GM21515 (cell line): ENCODE measurements at regions not wholly inside any gene's neighbourhood (a gene's known extent, or its start where the extent isn't known, plus 50 kb on each side); places are given as distances from the start of the nearest gene placed in this dataset.
"Not testable (repeated sequence)": the region's sequence is repeated elsewhere in the genome, so short reads cannot be mapped to it uniquely, and the experiment has no call there.

Source experiments
- ATAC-seq: cut with Tn5 transposase; IDR thresholded peaks from one replicate; pipeline ENCODE4 v1.9.1; 2021; ENCODE audit not compliant: unreplicated experiment

DNA sequence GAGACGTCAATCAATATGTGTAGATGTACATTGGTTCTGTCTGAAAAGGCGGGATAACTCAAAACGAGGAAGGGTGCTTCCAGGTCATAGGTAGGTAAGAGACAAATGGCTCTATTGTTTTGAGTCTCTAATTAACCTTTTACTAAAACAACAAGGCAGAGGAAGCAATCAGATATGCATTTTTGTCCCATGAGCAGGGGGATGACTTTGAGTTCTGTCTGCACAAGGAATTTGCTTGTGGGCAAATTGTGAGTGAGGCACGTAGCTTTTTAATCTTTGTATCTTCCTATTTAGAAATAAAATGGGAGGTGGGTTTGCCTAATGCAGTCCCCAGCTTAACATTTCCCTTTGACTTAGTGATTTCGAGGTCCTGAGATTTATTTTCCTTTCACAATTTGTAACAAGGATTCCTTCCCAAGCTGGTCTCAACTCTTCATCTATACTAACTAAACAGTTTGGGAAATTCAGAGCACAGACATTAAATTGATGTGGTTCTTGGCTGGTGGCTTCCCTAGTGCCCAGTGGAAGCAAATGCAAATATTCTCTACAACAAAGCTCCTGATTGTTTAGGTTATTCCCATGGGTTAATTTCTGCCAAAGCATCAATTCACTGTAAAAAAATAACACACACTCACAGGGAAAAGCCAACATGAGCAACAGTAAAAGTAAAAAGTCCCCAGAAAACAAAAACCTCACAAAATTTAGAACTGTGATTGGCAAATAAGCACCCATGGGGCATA is 738.8 kb upstream of the SGO1 start:
- no peak for ATAC-seq

DNA sequence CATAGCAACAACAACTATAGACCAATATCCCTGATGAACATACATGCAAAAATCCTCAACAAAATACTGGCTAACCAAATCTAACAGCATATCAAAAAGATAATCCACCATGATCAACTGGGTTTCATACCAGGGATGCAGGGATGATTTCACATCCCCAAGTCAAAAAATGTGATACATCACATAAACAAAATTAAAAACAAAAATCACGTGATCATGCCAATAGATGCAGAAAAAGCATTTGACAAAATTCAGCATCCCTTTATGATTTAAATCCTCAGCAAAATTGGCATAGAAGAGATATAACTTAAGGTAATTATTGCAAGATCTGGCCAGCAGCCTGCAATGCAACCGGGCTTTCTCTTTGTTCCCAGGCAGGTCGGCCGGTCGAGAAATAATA is 735.1 kb upstream of the SGO1 start:
- not testable (repeated sequence) for ATAC-seq

GRCh38 chr3:20916951-20917606 is 731.1 kb upstream of the SGO1 start:
- no peak for ATAC-seq

DNA sequence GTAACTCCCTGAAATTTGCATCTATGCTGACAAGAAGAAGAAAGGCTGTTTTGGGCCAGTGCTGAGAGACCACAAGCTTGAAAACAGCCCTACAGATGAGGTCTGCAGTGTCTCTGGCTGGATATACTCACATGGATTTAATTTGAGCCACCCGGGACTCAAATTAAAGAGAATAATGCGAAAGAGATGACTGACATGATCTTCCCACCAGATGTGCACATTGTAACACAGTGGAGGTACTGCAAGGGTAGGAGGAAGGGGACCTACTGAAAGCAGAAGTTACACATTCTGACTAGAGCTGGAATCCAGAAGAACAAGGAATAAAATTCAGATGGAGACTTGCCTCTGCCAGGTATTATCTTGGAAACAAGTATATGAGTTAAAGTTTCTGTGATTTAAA is 728.3 kb upstream of the SGO1 start:
- no peak for ATAC-seq

GRCh38 chr3:20912406-20912805 is 726.4 kb upstream of the SGO1 start:
- ATAC-seq, result no peak

DNA sequence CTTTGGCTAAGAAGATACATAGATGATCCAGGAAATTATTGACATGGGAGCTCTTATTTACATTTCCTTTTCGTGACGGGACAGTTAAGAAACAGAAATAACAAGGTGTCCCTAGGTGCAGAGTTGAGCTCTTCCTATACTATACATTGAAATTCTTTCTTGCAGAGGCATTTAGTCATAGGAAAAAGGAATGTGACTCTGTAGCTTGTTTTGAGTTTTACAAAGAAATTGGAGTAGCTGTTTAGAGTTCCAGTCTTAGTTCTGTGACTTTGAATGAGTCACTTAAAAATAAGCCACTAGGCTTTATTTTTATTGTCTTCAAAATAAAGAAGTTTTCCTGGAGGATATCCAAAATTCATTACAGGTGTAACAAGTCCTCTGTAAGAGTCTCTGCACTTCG is 723.5 kb upstream of the SGO1 start:
- ATAC-seq, result no peak

DNA sequence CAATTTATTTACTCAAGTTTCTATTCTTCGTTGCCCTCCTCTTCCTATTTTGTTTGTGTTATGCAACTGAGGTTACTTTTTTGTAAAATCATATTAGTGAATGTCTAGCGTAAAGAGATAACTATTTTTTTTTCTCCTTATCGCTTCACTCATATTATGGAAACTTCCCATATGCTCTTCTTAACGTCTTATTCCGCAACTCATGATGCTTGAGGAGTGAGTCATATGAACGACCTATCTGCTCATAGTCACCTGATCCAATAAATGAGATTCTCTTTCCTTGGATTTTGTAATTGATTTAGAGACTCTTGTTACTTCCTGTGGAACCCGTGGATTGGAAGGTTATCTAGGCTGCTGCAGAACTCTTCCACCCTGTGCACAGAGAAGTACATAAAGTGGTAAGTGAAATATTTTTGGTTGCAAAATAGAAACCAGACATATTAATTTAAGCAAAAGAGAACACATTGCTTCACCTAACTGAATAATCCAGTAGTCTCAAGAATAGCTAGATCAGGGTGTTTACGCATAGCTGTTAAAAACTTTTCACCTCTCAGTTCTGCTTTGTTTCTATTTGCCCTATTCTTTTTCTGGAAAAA is 719.3 kb upstream of the SGO1 start:
- ATAC-seq, result no peak

DNA sequence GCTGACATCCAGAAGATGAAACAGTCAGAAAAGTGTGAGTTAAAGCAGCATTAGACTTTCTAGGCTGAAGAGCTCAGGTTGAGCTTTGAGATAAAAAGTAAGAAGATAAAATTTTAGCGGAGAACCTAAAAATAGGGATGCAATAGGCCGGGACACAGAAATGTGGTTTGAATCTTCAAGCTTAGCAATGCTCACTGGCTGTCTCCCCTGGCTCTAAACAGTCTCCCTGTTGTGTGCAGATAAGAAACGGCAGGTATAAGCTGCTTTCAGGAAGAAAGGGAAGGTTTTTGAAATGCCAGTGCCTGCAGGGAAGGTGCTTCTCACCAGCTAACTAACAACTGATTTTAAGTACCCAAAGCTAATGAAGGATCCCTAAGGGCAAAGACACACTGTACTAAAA is 718.7 kb upstream of the SGO1 start:
- no peak for ATAC-seq

DNA sequence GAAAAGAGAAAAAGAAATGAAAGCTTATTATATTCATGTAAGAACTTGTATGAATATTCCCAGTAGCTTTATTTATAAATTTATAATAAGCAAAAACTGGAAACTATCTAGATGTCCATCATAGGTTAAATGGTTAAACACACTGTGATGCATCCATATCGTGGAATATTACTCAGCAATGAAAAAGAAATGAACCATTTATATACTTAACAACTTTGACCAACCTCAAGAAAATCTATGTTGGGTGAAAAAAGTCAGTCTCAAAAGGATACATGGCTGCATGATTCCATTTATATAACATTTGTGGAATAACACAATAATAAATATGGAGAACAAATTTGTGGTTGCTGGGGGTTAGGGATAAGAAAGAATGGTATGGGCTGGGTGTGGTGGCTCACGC is 713.0 kb upstream of the SGO1 start:
- no peak for ATAC-seq

GRCh38 chr3:20890111-20890519 is 704.1 kb upstream of the SGO1 start:
- no peak for ATAC-seq

DNA sequence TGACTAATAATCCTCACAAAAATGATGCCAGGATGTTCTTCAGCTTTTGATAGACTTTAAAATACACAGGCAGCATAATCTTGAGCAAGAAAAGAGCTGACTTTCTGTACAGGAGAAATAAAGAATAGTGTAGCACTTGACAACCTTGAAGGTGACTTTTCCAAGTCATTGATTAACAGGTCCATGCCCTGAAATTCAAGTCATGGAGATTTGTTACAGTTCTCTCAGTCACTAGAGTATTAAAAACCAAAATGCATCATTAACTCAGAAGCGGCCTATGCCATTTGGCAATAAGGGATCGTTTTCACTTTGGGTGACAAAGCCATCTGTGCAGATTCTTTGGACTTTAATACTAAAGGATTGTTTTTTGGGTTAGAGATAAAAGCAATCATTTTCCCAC is 692.7 kb upstream of the SGO1 start:
- ATAC-seq, result no peak

GRCh38 chr3:20873235-20873634 is 687.2 kb upstream of the SGO1 start:
- ATAC-seq, result no peak

GRCh38 chr3:20870106-20870899 is 684.3 kb upstream of the SGO1 start:
- no peak for ATAC-seq

- no peak for ATAC-seq
Observed at GRCh38 chr3:20865803-20866202, 679.8 kb upstream of the SGO1 start.

- no peak for ATAC-seq
Observed at GRCh38 chr3:20861454-20861853, 675.4 kb upstream of the SGO1 start.

DNA sequence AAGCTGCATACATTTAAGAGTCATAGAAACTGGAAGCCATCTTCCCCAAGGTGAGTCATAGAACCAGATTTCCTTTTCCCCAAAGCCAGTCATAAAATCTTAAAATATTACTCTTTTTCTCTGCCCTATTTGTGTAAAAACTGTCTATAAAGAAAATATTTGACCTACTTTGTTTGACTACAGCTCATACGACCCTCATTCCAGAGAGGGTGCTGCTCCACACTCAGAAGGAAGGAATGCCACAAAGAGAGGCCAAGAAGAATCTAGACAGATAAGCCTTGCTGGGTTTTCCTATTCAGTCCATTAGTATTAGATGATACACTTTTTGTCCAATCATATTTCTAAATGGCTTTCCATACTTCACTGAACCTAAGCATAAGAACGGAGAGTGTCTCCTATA is 671.6 kb upstream of the SGO1 start:
- ATAC-seq, result no peak

- no peak for ATAC-seq
Observed at GRCh38 chr3:20853890-20854289, 667.9 kb upstream of the SGO1 start.

GRCh38 chr3:20852712-20853111 is 666.7 kb upstream of the SGO1 start:
- no peak for ATAC-seq

- no peak for ATAC-seq
Observed at GRCh38 chr3:20849975-20850374, 664.0 kb upstream of the SGO1 start.

DNA sequence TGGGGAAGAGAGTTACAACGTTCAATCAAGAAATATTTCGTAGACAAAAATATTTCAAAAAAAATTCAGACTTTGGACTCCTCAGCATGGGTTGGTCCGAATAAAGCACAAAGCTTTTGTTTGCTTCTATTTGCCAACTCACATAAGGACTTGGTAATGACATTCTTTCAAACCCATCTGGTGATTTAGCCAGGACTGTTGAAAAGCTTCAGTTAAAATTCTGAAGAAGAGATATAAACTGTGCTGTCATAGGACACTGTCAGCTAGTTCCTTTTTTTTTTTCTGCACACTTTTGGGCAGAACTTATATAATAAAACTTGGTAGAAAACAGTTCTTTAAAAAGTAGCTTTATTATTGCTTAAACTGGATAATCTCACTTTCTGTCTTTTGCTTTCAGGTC is 660.8 kb upstream of the SGO1 start:
- no peak for ATAC-seq

- ATAC-seq, result no peak
Observed at GRCh38 chr3:20846066-20846465, 660.1 kb upstream of the SGO1 start.

GRCh38 chr3:20844851-20845250 is 658.8 kb upstream of the SGO1 start:
- no peak for ATAC-seq
